GM19193 (cell line): ENCODE measurements at regions not wholly inside any gene's neighbourhood (a gene's known extent, or its start where the extent isn't known, plus 50 kb on each side); places are given as distances from the start of the nearest gene placed in this dataset.

Experiments
- POLR2A ChIP-seq: IDR thresholded peaks from 4 replicates; pipeline ENCODE4 v1.6.1; 2011; ENCODE audit not compliant: insufficient read depth, insufficient read length; ENCODE audit errors: extremely low read depth

DNA sequence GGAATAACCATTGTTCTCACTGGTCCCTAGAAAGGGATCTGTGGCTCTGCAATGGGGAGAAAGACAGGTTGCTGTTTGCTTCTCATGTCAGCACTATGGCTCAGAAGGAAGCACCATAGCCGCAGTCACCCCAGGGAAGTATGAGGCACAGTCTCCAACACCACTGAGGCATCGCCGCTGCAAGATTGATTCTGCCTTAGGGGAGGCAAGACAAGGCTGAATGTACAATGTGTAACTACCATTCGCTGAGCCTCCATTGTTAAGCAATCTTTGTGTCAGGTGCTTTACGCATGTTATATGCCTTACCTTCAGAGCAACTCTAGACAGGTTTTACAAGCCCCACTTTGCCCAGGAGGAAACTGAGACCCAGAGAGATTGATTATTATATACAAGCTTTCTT is 100.7 kb upstream of the KCNMB2 start:
- no peak for TF ChIP-seq POLR2A

DNA sequence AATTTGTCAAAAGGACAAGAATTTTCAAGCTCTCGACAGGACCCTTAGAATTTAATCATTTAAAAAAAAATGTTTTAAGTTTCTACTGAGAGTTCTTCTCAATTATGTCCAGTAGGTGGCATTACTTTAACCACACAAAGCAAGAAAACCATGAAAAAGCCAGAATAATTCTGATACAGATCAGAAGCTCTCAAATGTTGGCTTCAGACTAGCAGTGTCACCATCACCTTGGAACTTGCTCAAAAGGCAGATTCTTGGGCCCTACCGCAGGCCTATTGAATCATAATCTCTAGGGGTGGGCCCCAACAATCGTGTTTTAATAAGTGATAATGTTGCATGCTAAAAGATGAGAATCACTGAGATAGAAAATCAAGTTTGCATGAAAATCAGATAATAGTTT is 99.5 kb upstream of the KCNMB2 start:
- TF ChIP-seq POLR2A: no peak

DNA sequence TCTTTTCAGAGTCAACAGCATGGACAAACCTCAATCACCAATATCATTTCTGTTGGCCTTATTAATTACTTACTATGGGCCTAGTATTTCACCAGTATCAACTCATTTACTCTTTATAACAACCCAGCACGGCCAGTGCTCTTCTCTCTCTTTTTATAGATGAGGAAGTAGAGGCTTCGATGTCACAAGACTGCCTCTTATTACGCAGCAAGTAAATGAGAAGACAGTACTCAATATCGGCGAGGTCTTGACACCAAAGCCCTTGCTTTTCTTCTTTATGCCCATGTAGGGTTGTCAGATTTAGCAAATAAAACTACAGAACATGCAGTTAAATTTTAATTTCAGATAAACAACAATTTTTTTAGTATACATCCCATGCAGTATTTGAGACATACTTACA is 99.0 kb upstream of the KCNMB2 start:
- no peak for TF ChIP-seq POLR2A

DNA sequence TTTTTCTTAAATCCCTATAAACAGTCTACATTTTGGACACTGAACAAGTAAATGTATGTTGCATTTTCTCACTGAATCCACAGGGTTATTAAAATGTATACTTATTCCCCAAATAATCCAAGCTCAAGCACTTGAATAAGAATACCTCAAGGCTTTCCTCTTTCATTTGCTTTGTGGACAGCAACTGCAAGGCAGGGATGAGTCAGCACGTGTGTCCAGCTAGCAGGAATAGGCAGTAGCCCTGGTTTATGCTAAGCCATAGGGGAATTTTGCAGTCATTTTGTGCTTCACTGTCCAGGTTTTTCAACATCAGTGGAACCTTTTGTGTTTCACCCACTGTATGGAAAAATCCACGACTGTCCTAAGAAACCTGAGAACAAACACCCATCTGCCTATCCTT is 96.7 kb upstream of the KCNMB2 start:
- TF ChIP-seq POLR2A: no peak

DNA sequence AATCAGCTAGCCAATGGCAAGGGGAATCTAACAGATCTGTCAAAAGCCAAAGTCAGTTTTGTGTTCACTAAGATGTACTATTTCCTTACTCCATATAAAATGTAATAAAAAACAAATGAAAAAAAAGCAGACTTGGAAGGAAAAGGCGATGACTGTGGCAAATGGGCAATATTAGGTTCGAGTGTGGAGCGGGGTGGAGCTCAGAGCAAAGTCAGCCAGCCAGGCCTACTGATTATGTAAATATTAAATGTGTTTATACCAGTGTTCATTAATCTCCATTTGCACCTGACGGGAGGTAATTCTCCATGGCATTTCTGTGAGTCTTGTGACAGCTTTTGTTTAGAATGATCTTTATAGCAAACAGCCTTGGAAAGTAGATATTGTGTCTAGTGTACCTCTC is 96.2 kb upstream of the KCNMB2 start:
- no peak for TF ChIP-seq POLR2A

DNA sequence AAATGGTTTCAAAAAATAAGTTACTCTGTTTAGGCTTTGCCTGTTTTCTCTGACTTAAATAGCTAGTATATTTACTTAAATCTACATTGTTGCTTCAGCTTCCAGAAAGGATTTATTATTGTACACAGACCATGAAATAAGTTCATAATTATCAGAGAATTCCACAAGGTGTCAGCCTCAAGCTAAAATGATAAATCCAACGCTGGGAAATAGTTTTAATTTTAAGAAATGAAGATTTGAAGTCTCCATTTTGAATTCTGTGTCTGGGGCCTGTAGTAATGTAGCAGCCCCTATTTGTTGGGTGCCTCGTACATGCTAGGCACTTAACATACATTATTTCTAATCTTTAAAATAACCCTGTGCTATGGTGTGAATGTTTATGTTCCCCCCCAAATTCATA is 92.6 kb upstream of the KCNMB2 start:
- no peak for TF ChIP-seq POLR2A

DNA sequence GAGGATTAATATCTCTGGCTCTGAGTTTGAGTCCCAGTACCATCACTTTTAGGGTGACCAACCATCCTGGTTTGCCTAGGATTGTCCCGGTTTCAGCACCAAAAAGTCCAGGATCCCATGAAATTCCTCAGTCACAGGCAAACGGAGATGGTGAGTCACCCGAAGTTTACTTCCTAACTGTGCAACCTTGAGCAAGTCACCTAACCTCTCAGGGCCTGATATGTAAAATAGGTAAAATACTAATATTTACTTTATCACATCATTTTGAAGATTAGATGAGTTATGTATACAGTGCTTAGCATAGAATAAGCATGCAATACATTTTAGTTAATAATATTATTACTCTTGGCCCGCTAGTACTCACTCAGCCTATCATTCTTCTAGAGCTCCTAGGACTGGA is 91.1 kb upstream of the KCNMB2 start:
- TF ChIP-seq POLR2A: no peak

DNA sequence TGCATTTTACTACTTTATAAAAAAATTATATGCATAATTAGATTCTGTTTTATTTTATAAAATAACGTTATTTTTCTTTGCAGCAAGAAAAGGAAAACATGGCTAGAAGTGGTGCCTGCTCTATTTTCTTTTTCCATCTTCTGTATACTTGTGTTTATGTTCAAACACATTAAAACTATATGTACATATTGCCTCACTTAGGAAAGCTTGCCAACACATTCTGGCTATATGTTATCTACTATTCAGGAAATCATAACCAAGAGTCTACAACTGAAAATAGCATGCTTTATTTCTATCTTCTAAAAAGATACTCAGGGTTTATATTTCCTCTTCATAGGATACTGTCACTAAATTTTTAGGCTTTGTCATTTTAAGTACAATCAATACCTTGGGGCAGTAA is 90.2 kb upstream of the KCNMB2 start:
- TF ChIP-seq POLR2A: no peak

DNA sequence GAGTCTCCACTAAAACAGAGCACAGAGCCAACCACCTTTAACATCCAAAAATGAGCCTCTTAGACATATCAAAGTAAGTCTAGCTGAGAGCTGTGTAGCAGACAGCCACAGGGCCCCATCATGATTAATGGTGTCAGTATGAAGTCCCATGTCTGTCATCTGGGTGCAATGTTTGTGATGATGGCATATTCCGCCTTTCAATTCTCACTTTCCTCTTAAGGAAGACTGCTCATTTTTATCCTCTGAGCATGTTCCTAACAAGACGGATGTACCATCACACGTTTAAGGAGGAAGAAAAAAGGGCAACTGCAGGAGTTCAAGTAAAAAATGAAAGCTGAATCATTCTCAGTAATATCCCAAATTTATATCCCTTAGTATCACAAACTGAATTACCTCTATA is 85.8 kb upstream of the KCNMB2 start:
- no peak for TF ChIP-seq POLR2A

DNA sequence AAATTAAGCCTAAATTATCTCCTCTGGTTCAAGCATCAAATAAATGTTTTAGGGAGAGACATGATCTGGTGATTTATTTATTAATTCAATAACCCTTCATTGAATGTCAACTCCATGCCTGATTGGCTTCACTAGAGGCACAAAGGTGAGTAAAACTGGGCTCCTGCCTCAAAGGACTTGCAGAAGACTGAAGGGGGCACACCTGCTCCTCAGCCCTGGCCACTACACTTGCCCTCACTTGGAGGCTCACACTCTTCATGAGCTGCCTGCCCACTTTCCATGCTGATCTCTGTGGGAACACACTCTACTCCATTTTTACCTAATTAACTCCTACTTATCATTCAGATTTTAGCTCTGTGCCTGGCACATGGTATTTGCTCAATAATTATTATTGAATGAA is 84.4 kb upstream of the KCNMB2 start:
- no peak for TF ChIP-seq POLR2A

DNA sequence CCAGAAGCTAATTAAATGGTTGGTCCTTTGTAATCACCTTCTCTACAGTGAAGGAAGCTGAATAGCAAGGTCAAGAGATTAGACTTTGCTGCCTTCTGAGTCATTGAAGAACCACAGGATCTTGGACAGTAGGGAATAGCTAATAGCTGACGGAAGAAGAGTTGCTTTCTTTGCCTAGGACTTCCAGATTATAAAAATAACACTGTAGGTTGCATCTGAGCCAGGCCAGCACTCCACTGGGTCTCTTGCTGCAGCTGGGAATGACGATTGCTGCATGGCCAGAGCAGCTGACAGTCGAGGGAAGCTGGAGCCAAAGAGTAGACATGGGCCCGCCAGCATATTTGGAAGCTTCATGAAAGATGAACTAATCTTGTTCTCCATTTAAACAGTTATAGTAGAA is 81.5 kb upstream of the KCNMB2 start:
- TF ChIP-seq POLR2A: no peak

DNA sequence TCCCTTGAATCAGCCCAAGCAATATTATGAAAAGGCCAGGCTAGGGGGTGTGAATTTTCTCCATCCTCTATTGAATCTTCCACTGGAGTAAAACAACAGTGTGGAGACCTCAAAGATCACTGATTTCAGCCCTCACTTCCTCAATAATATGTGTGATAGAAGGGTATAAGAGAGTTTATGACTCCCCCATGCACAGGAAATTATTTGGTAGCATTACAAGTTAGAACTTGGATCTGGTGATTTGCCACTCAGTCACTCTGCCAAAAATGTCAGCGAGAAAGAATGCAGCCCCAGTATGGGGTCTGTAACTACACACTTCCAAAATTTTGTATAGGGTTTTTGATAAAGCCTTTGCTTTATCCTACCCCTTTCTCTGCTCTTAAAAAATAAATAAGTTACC is 81.0 kb upstream of the KCNMB2 start:
- TF ChIP-seq POLR2A: no peak

DNA sequence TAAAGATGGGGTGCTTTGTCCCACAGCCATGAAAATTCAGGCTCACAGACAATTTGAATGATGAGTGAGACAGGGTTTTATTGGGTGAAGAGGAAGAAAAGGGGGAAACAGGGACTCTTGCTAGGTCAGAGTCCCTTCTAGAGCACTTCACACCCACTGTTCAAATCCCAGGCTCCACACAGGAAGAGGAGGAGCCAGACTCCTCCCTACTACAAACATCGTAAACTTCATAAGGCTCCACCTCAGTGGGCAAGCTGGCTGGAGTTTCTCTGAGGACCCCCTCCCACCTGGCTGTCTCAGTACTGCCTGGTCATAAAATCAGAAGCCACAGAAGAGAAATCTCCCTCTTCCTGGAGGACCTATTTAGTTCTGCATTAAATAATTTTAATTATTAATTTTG is 80.3 kb upstream of the KCNMB2 start:
- no peak for TF ChIP-seq POLR2A

DNA sequence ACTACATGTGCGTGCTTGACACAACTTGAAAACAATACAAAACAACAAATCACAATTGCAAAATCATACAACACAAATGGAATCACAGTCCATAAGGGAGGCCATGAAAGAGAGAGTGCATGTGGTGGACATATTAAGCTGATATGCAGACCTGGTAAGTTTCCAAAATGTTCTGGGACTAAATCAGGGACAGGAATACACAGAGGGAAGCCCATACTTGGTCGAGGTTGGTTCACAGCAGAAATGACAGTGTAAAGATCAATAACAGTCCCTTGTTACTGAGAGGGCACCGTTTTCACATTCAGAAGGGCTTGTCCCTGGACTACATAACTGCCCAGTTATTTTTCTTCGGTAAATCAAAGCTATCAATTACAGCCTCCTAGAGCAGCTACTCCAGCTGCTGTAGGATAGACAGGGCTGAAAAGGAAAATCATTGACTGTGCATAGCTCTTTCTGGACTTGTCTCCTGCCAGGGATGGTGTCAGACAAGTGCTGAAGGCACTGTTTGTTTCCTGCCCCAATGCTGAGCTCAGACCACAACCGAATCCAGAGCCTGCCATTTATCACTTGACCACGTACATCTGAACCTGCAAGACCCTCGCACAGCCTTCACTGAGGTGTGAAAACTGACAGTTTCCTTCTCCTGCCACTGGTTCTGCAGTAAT is 79.5 kb upstream of the KCNMB2 start:
- no peak for TF ChIP-seq POLR2A

DNA sequence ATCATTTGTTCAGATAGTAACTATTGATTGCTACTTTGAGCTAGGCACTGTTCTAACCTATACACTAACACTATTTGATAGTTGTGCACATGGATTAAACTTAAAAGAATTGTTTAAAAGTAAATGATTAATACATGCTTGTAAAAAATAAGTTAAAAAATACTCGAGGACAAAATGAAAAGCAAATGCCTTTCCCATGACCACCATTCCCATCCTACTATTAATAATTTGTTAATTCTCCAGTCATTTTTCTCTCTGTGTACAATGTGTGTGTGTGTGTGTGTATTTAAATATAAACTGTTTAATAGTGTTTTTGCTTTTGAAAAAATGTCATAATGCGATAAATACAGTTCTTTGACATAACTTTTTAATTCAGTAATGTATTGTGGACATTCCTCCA is 78.7 kb upstream of the KCNMB2 start:
- no peak for TF ChIP-seq POLR2A

DNA sequence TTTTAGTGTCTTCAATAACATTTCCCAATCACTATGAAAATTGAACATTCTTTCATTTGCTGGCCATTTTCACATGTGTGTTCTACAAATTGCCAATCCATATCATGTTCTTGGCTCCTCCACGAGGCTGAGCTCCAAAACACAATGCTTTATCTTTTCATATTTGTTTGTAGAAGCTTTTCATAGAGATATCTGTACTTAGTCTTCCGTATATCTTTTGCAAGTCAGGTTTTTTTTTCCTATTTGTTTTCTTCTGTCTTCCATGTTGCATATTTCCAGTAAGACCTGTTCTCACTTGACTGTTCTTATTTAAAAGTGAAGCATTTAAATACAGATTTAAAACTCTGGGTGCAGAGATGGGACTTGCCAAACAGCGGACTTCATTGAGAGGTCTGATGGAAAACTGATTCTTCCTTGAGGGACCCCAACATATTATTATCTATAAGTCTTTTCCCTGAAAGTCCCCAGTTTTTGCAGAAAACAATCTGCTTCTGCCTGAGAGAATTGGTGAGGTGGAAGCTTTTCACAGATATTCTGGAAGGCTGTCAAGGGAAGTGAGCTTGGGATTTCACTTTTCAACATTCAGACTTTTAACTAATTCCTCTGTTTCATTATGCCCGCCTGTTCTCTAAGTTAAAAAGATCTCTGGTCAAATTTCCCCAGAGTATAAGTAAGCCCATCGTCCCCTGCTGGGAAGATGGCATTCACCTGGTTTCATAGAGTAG is 77.8 kb upstream of the KCNMB2 start:
- TF ChIP-seq POLR2A: no peak

DNA sequence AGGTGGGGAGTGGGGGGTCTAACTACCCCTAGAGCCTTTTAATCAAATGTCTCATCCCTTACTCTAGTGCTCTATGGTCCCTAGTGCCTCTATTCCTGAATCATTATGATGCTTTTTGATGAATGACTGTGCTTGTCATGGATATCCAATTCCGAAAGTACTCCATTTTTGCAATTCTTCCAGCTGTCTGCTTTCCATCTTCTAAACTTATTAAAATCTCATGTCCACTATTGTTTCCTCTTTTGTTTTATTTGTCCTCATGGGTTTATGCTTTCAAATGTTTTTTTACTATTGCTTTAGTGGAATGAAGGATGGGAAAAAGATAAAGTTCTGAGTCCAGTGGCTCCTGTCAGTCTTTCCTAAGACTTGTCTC is 77.2 kb upstream of the KCNMB2 start:
- no peak for TF ChIP-seq POLR2A
